ENCODE measurements at regions not wholly inside any gene's neighbourhood (a gene's known extent, or its start where the extent isn't known, plus 50 kb on each side); places are given as distances from the start of the nearest gene placed in this dataset.

DNA sequence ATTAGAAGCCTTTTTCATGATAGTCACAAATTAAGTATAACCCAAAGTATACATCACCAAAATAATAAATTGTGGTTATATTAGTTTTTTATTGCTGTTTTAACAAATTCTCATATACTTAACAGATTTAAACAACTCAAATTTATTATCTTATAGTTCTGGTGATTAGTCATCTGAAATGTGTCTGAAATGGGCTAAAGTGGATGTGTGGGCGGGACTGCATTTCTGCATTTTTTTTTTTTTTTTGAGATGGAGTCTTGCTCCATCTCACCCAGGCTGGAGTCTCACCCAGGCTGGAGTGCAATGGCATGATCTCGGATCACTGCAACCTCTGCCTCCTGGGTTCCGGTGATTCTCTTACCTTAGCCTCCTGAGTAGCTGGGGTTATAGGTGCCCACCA is 891.5 kb upstream of the CELF2 start:
- TF ChIP-seq, protein P1, sequence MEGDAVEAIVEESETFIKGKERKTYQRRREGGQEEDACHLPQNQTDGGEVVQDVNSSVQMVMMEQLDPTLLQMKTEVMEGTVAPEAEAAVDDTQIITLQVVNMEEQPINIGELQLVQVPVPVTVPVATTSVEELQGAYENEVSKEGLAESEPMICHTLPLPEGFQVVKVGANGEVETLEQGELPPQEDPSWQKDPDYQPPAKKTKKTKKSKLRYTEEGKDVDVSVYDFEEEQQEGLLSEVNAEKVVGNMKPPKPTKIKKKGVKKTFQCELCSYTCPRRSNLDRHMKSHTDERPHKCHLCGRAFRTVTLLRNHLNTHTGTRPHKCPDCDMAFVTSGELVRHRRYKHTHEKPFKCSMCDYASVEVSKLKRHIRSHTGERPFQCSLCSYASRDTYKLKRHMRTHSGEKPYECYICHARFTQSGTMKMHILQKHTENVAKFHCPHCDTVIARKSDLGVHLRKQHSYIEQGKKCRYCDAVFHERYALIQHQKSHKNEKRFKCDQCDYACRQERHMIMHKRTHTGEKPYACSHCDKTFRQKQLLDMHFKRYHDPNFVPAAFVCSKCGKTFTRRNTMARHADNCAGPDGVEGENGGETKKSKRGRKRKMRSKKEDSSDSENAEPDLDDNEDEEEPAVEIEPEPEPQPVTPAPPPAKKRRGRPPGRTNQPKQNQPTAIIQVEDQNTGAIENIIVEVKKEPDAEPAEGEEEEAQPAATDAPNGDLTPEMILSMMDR (IDR thresholded peaks at IDR 0.05; ENCODE audit: poor library complexity), result no peak
- TF ChIP-seq EZH2 (IDR thresholded peaks at IDR 0.05; ENCODE audit: borderline replicate concordance), result no peak
